Thyroid gland (tissue), 4 donors: ENCODE measurements at regions not wholly inside any gene's neighbourhood (a gene's known extent, or its start where the extent isn't known, plus 50 kb on each side); places are given as distances from the start of the nearest gene placed in this dataset.
A peak's percentile ranks its signal among the peaks of the same experiment; 100 is the strongest.

Experiments used
- DNase-seq, 2 donors: peaks; one replicate each; pipeline ENCODE4 v3.0.0-alpha.2; 2019
- H3K27ac ChIP-seq, 3 donors: fragments of 200-600 bp; sonication (generic); 1 replicate in 2 of 3; 2 replicates in 1 of 3; pipeline ENCODE4 v1.5.1; 2016 to 2019; ENCODE audit warnings: mild to moderate bottlenecking in 1 of 3, moderate library complexity in 1 of 3
- H3K27me3 ChIP-seq: fragments of 200-600 bp; sonication (generic); one replicate; pipeline ENCODE4 v1.5.1; 2019
- H3K36me3 ChIP-seq, 2 donors: fragments of 200-600 bp; sonication (generic); one replicate each; pipeline ENCODE4 v1.5.1; 2016 to 2019
- H3K4me1 ChIP-seq, 2 donors: fragments of 200-600 bp; sonication (generic); one replicate each; pipeline ENCODE4 v1.5.1; 2017 to 2019
- H3K4me3 ChIP-seq, 3 donors: fragments of 200-600 bp; sonication (generic); replicated peaks in 1 of 3; 1 replicate in 2 of 3; 2 replicates in 1 of 3; pipeline ENCODE4 v1.5.1; 2016; ENCODE audit warnings: mild to moderate bottlenecking in 1 of 3
- H3K9me3 ChIP-seq: fragments of 200-600 bp; sonication (generic); one replicate; pipeline ENCODE4 v1.5.1; 2017
- CTCF ChIP-seq, 6 experiments: fragments of 200-600 bp in 3 of 6; fragments of 450-650 bp in 3 of 6; sonication (generic) in 3 of 6; IDR thresholded peaks; one replicate each; pipeline ENCODE4 v1.5.1; 2016 to 2019; ENCODE audit warnings: antibody characterized with exemption in 6 of 6, mild to moderate bottlenecking in 2 of 6, inconsistent platforms in 1 of 6, moderate library complexity in 1 of 6
- POLR2A ChIP-seq, 2 donors: fragments of 450-650 bp; IDR thresholded peaks; one replicate each; pipeline ENCODE4 v1.6.1; 2017; ENCODE audit warnings: antibody characterized with exemption in 2 of 2, mild to moderate bottlenecking in 2 of 2, moderate library complexity in 1 of 2
- WGBS, 2 donors: methylation state at CpG; one replicate each; pipeline ENCODE4 v1.1.5; 2017; 5-methylcytosine and 5-hydroxymethylcytosine counted together
- intact Hi-C: fragments of 100-400 bp; cut with DNase I; formaldehyde crosslinking; loops from one replicate; pipeline ENCODE4 v1.15.1; 2023

GRCh38 chr15:93180656-93181055 is 91.6 kb upstream of the RGMA start:
- TF ChIP-seq POLR2A (IDR thresholded peaks at IDR 0.05) = no peak
- no peak for TF ChIP-seq CTCF (IDR thresholded peaks at IDR 0.05)
- no peaks in the 10 kb centered on the region for H3K27me3 ChIP-seq
- H3K36me3 ChIP-seq = no peaks in the 10 kb centered on the region
- 55 to 81% methylated on average over 4 to 6 of the region's 6 CpGs for WGBS, 2 donors
- no peak overlapping the region for H3K4me3 ChIP-seq
- intact Hi-C loops = no loop called here
- H3K4me1 ChIP-seq = peaks cover 0 to 5% of the 10 kb centered on the region in 2 donors
- no peak for DNase-seq
- H3K9me3 ChIP-seq = no peaks in the 10 kb centered on the region
- no peak overlapping the region for H3K27ac ChIP-seq

- no peak for DNase-seq
- H3K27ac ChIP-seq = no peak overlapping the region
- no peak overlapping the region for H3K4me3 ChIP-seq
- WGBS, 2 donors = 87 to 92% methylated on average over 7 of the region's 7 CpGs
- H3K4me1 ChIP-seq = peaks cover 0 to 5% of the 10 kb centered on the region in 2 donors
- no peaks in the 10 kb centered on the region for H3K36me3 ChIP-seq
- no peaks in the 10 kb centered on the region for H3K9me3 ChIP-seq
- no peaks in the 10 kb centered on the region for H3K27me3 ChIP-seq
- no peak for TF ChIP-seq POLR2A (IDR thresholded peaks at IDR 0.05)
- TF ChIP-seq CTCF (IDR thresholded peaks at IDR 0.05) = no peak
- intact Hi-C loops = no loop called here
These were observed 91.1 kb upstream of the RGMA start for GRCh38 chr15:93180128-93180527.

- intact Hi-C loops = no loop called here
These were observed 90.7 kb upstream of the RGMA start for GRCh38 chr15:93179700-93180102.

GRCh38 chr15:93179072-93179471 is 90.1 kb upstream of the RGMA start:
- DNase-seq = peak; percentile 13 to 16
- TF ChIP-seq POLR2A (IDR thresholded peaks at IDR 0.05) (no peak), CTCF (IDR thresholded peaks at IDR 0.05) (no peak)
- no peaks in the 10 kb centered on the region for H3K9me3 ChIP-seq
- H3K4me3 ChIP-seq = no peak overlapping the region
- peaks cover 0 to 5% of the 10 kb centered on the region in 2 donors for H3K4me1 ChIP-seq
- 37 to 39% methylated on average over 15 of the region's 15 CpGs for WGBS, 2 donors
- H3K27ac ChIP-seq = no peak overlapping the region
- H3K27me3 ChIP-seq = no peaks in the 10 kb centered on the region
- intact Hi-C loops = no loop called here
- no peaks in the 10 kb centered on the region for H3K36me3 ChIP-seq

More at GRCh38 chr15:93179700-93180102, 90.7 kb upstream of the RGMA start:
- Histone ChIP-seq H3K9me3 (no peaks in the 10 kb centered on the region), H3K4me1 (peaks cover 0 to 5% of the 10 kb centered on the region in 2 donors), H3K27ac (no peak overlapping the region), H3K4me3 (no peak overlapping the region), H3K36me3 (no peaks in the 10 kb centered on the region), H3K27me3 (no peaks in the 10 kb centered on the region)
- 68 to 76% methylated on average over 17 of the region's 17 CpGs for WGBS, 2 donors
- no peak for DNase-seq
- TF ChIP-seq POLR2A (IDR thresholded peaks at IDR 0.05) = no peak
- TF ChIP-seq CTCF (IDR thresholded peaks at IDR 0.05) = no peak

- H3K4me3 ChIP-seq = no peak overlapping the region
- DNase-seq = no peak
- H3K9me3 ChIP-seq = no peaks in the 10 kb centered on the region
- WGBS, 2 donors = 87 to 89% methylated on average over 7 to 8 of the region's 8 CpGs
- no peaks in the 10 kb centered on the region for H3K27me3 ChIP-seq
- H3K4me1 ChIP-seq = peaks cover 0 to 5% of the 10 kb centered on the region in 2 donors
- TF ChIP-seq CTCF (IDR thresholded peaks at IDR 0.05) = no peak
- no peak for TF ChIP-seq POLR2A (IDR thresholded peaks at IDR 0.05)
- no peaks in the 10 kb centered on the region for H3K36me3 ChIP-seq
- H3K27ac ChIP-seq = no peak overlapping the region
- intact Hi-C loops = no loop called here
These were observed 89.4 kb upstream of the RGMA start for GRCh38 chr15:93178371-93178770.
